ENCODE measurements at regions not wholly inside any gene's neighbourhood (a gene's known extent, or its start where the extent isn't known, plus 50 kb on each side); places are given as distances from the start of the nearest gene placed in this dataset.

GRCh38 chr18:75157851-75158250, 51.1 kb downstream of the PTGR3 start:
- TF ChIP-seq EZH2 (IDR thresholded peaks at IDR 0.05; ENCODE audit: low read length, missing control alignments), result no peak
- TF ChIP-seq, protein P1, sequence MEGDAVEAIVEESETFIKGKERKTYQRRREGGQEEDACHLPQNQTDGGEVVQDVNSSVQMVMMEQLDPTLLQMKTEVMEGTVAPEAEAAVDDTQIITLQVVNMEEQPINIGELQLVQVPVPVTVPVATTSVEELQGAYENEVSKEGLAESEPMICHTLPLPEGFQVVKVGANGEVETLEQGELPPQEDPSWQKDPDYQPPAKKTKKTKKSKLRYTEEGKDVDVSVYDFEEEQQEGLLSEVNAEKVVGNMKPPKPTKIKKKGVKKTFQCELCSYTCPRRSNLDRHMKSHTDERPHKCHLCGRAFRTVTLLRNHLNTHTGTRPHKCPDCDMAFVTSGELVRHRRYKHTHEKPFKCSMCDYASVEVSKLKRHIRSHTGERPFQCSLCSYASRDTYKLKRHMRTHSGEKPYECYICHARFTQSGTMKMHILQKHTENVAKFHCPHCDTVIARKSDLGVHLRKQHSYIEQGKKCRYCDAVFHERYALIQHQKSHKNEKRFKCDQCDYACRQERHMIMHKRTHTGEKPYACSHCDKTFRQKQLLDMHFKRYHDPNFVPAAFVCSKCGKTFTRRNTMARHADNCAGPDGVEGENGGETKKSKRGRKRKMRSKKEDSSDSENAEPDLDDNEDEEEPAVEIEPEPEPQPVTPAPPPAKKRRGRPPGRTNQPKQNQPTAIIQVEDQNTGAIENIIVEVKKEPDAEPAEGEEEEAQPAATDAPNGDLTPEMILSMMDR (conservative IDR thresholded peaks at IDR 0.05 in 1 of 2, IDR thresholded peaks at IDR 0.05 in 1 of 2; ENCODE audit: low read depth in 1 of 2, low read length in 2 of 2), result no peak

Measured in fibroblast of lung (primary cell).